Cerebellar cortex (tissue), 1 donor: ENCODE measurements at regions not wholly inside any gene's neighbourhood (a gene's known extent, or its start where the extent isn't known, plus 50 kb on each side); places are given as distances from the start of the nearest gene placed in this dataset.

Experiments
- DNase-seq: peaks from one replicate; pipeline ENCODE4 v3.0.0-alpha.2; 2015; ENCODE audit warnings: low spot score

- no peak for DNase-seq
Measured at GRCh38 chr18:78629426-78629825, 350.2 kb upstream of the SALL3 start.

GRCh38 chr18:78630356-78630755 is 349.3 kb upstream of the SALL3 start:
- no peak for DNase-seq

DNA sequence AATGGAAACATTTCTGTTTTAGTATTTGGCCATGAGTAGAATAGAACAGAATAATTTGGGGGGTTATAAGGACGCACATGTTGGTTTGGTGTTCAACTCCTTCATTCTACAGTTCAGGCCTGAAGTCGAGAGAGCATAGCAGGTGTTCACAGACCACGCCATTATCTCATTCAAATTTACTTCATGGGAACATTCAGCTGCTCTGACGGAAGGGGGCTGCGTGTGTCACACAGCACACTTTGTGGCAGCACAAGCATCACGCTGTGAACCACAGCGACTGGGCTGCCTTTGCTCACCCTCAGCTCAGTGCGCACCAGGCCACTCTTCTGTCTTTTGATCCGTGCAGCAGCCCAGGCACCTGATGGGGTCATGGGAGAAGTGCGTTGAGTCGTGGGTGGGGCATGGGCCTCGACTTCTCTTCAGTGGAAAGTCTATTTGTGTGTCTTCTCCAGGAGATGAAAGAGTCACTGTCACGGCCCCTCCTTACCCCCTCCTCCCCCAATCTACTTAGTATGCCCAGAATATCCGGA is 348.6 kb upstream of the SALL3 start:
- DNase-seq, result no peak

GRCh38 chr18:78632111-78632541 is 347.5 kb upstream of the SALL3 start:
- no peak for DNase-seq

DNA sequence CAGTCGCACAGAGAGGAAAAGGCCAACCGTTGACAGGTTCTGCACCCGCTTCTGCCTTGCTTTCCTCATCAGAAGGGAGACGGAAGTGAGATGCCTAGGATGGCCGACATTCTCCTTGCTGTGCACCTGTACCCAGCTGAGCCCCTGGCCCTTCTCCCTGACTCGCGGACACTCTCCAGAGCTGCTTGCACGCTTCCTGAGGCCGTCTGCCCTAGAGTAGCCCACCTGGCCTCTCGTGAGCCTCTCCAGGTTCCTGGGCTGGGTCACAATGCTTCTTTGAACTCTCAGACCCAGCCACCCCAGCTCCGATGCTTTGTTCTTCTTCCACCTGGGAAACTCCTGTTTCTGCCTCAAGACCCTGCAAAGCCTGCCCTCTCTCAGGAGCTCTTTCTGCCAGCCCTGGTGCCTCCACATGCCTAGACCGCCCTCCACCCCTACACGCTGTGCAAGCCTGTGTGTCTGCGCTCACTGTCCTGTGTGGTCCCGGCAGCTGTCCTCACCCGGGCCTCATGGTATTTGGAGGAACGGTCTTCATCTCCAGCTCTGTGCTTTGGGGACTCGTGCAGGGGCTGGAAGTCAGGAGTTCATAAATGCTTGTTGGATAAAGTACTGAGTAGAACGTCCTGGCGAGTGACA is 345.4 kb upstream of the SALL3 start:
- no peak for DNase-seq

GRCh38 chr18:78635093-78635800 is 344.4 kb upstream of the SALL3 start:
- no peak for DNase-seq

GRCh38 chr18:78636260-78636659 is 343.4 kb upstream of the SALL3 start:
- no peak for DNase-seq

DNA sequence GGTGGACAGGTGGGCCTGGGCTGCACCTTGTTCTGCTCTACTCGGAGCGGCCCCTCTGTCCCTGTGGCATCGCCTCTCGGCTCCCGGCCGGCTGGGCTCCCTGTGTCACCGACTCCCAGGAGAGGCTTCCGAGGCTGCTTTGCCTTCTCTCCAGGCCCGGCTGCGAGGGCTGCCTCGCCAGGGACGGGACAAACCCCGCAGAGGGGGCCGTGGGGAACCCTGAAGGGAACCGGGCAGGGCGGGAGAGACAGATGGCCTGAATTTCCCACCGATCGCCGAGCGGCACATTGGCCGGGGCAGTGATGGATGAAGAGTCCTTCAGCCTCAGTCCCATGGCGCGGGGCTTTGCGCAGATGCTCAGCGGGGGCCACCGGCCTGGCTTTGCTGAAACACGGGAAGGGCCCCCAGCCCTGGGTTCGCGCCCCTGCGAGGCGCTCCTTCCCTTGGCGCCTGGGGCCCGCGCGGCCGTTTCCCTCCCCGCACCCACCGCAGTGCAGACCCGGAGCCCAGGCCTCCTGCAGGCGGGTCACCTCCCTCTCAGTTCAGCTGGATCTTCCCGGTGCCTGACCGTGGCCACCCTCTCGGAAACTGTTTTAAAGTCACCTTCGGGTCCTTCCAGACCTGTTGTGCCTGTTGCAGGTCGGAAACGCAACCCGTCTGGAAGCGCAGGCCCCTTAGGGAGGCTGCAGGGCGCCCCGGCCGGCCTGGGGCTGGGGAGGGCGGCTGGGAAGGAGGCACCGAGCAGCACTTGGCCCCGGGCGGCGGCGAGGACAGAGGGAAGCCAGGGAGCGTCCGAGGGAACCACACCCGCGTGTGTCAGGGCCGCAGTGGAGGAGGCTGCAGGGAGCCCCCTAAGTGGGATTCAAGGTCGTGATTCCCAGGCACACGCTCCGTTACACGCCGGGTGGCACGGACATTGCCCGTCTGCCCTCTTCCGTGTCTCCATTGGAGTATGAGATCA is 341.9 kb upstream of the SALL3 start:
- DNase-seq, result no peak

DNA sequence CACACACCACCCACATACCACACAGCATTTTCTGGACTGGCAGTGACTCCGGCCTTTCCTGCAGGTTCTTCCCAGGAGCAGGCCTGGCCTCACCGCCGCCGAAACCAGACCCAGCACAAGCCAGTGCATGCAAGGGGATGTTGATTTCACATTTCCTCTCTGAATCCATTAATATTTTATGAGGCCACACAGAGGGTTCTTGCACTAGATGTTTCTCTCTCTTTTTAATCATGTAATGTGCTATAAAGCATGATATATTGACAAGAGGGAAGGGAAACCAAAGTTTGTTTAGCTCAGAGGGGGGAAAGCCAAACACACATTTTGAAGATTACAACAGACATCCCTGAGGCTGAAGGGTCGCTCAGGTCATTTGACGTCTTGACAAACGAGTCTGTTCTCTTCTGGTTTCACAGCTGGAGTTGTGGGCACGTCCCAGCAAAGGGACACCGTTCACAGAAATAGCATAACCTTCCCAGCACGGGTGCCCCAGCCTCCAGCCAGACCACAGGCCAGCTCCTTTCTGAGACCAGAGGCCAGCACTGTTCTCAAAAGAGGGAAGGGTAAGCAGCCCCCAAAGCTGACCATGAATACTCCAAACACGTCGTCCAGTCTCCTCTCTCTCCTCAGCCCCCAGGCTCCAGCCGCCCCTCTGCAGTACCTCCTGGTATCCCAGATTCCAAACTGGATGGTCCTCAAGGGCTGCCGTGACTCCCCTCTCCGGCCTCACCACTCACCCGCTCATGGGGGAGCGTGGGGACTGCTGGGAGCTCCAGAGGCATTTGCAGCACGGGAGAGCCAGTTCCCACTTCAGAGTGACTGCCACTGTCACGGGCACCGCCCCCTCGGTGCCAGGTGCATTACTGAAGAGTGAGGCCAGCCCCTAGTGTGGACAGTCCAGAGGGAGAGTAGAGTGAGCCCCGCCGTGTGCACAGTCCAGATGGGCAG is 340.3 kb upstream of the SALL3 start:
- no peak for DNase-seq

DNA sequence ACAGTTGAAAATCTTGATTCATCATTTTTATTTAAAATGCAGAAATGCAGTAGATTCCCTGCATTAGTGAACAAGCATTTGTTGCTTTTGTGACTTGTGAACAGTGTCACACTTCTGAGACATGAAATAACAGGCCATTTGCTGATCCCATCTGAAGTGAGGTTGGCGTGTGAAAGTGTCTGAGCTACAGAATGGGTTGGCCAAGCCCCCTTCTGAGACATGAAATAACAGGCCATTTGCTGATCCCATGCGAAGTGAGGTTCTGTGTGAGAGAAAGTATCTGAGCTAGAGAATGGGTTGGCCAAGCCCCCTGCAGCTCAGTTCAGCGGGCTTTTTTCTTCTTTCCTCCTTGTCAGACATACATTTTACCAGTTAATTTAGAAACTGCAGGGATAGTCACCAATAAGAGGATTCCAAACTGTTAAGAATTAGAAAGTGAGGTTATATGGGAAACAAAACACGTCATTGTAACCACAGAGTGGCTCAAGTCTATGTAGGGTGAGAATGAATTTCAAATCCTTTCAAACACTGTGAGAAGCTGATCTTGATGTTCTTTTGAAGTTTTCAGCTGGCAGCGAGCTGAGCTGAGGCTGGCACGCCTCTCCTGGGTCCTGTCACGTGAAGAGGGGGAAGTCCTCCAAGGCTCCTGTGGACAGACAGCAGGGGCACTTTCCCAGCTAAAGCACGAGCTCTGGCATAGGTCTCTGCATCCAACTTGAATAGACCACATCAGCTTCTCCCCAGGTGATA is 339.2 kb upstream of the SALL3 start:
- DNase-seq, result no peak

DNA sequence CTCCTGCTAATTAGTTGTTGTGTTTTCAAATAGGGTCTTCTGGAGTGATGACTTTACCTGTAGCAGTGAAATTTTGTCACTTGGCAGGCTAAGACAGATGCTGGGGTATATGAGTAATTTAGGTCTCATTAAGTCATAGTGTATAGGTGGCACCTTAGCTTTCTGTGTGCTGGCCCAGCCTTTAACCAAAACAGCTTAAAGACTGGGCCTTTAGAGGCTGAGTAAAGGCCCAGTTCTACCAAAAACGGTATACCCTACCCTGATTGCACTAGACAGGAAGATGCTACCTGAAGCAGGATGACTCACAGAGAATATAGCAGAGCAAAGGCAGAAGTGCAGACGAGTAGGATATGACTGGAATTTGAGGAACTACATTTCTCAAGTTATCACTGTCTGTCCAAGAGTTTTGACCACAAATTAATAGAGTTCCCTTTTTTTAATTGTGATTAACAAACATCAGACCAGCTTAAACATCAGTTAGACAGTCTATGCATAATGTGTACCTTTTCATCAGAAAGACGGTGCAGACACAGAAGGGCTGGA is 337.9 kb upstream of the SALL3 start:
- no peak for DNase-seq

GRCh38 chr18:78642296-78642951 is 337.2 kb upstream of the SALL3 start:
- DNase-seq, result no peak

- no peak for DNase-seq
Measured at GRCh38 chr18:78643004-78643403, 336.6 kb upstream of the SALL3 start.

GRCh38 chr18:78643981-78644380 is 335.6 kb upstream of the SALL3 start:
- DNase-seq, result no peak

DNA sequence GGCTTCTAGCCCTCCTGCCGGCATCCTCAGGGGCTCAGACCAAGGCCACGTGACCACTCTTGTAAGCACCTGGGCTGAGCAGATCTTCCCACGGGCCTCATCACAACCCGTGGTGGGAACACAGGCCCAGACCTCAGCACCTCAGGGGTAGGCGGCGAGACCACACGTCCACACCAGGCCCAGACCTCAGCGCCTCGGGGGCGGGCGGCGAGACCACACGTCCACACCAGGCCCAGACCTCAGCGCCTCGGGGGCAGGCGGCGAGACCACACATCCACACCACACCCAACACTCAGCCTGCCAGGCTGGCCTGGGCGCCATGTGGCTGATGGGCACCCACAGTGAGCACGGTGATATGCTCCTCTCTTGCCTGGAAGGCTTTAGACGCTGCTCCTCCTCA is 334.4 kb upstream of the SALL3 start:
- no peak for DNase-seq

DNA sequence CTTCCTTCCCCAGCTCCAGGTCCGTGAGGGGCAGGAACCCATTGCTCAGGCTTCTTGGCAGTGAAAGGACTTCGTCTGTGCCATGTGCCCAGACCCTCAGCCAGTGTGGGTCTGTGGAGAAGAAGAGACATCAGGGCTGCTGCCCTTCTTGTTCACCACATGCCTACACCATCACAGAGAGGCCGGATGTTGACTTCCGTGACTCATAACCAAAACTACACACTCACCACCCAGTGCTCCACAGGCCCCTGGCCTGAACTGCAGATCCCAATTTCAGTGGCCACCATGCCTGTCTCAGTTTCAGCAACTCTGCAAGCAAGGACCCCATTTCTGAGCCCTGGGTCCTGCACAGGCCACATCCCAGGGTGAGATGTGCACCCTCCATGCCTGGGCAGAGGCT is 332.6 kb upstream of the SALL3 start:
- no peak for DNase-seq

DNA sequence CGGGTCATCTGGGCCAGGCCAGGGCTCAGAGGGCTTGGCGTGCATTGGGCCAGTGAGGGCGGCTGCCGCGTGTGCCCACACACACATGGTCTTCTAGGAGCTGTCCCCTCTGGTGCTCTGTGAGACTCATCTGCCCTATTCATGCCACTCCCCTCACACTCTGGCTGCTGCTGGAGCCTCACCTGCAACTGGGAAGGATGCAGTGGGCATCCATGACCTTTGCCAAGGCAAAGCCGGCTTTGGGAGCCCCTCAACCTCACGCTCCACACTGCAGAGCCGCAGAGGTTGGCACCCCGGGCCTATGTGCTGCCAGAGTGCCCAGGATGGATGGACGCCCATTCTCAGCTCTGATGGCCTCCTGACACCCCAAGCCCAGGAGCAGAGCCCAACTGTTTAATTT is 330.2 kb upstream of the SALL3 start:
- DNase-seq, result no peak

- no peak for DNase-seq
Measured at GRCh38 chr18:78650926-78651325, 328.7 kb upstream of the SALL3 start.

- DNase-seq, result no peak
Measured at GRCh38 chr18:78652001-78652545, 327.5 kb upstream of the SALL3 start.
